ENCODE measurements at regions not wholly inside any gene's neighbourhood (a gene's known extent, or its start where the extent isn't known, plus 50 kb on each side); places are given as distances from the start of the nearest gene placed in this dataset.

DNA sequence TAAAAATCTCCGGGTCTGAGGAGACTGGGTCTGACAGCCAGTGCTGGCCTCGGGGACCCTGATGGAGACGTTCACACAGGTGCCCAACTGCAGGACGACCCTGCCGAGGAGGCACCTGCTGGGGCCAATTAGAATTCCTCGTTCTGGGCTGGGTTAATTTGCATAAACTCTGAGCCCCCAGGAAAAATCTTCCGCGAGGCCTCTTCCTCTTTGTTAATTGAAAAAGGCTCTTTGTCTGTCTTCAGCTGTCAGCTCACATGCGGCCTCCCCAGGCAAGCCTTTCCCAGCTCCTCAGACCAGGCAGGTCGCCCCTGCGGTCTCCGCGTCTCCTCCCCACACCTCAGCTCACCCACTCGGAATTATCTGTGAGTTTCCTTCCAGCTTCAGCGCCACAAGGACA, 400.2 kb downstream of the SEC14L1 start:
- Histone ChIP-seq H3K27ac (no peak overlapping the region), H3K4me1 (peaks cover 0 to 14% (median 4%) of the 10 kb centered on the region in 4 donors), H3K4me3 (no peak overlapping the region), H3K36me3 (no peaks in the 10 kb centered on the region), H3K9me3 (no peaks in the 10 kb centered on the region), H3K27me3 (peaks cover 14% of the 10 kb centered on the region)
- in situ Hi-C loops (cut with MboI; ENCODE audit: low pct_ligation_motif_present in 1 of 4, low pct_unique_long_range_greater_than_20kb in 1 of 4, low sequenced_read_pairs in 3 of 4) (loop anchor here in 3 of 4 donors (10.0 to 25.0 kb wide), 2 partner anchors 471 to 474 kb away; no protein-coding TSS in a partner anchor), intact Hi-C loops (cut with DNase I; ENCODE audit: low total_unique reads) (loop anchor here (5.0 kb wide), 1 partner anchor 471 kb away; no protein-coding TSS in a partner anchor)
- TF ChIP-seq POLR2AphosphoS5 (IDR thresholded peaks at IDR 0.05) (no peak), EP300 (IDR thresholded peaks at IDR 0.05; ENCODE audit: low read depth) (no peak), POLR2A (IDR thresholded peaks at IDR 0.05) (no peak)
- TF ChIP-seq, protein P1, sequence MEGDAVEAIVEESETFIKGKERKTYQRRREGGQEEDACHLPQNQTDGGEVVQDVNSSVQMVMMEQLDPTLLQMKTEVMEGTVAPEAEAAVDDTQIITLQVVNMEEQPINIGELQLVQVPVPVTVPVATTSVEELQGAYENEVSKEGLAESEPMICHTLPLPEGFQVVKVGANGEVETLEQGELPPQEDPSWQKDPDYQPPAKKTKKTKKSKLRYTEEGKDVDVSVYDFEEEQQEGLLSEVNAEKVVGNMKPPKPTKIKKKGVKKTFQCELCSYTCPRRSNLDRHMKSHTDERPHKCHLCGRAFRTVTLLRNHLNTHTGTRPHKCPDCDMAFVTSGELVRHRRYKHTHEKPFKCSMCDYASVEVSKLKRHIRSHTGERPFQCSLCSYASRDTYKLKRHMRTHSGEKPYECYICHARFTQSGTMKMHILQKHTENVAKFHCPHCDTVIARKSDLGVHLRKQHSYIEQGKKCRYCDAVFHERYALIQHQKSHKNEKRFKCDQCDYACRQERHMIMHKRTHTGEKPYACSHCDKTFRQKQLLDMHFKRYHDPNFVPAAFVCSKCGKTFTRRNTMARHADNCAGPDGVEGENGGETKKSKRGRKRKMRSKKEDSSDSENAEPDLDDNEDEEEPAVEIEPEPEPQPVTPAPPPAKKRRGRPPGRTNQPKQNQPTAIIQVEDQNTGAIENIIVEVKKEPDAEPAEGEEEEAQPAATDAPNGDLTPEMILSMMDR (IDR thresholded peaks at IDR 0.05): no peak
- no peak for DNase-seq
- 63 to 67% methylated on average over 4 to 15 of the region's 15 CpGs for WGBS, 2 donors (ENCODE audit: low coverage in 1 of 2)

DNA sequence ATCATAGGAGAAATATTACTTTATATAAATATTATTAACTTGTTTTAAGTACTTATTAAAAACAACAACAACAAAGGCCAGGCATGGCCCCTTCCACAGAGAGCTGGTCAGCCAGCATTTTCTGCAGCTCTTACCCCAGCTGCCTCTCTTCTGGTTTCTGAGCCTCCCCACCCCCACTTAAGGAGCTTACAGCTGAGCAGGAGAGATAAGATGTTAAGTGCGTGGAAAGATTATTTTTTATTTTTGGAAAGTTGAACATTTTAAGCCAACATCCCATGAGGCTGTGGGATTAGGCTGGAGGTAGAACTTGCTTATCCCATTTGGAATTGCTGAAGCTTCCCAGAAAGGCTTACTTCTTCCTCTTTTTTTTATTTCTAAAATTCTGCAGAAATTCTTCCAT, 401.2 kb downstream of the SEC14L1 start:
- peaks cover 14% of the 10 kb centered on the region for H3K27me3 ChIP-seq
- 0 to 32% methylated on average over 1 of the region's 1 CpG for WGBS, 2 donors (ENCODE audit: low coverage in 1 of 2)
- in situ Hi-C loops (cut with MboI; ENCODE audit: low pct_ligation_motif_present in 1 of 4, low pct_unique_long_range_greater_than_20kb in 1 of 4, low sequenced_read_pairs in 3 of 4) (loop anchor here in 3 of 4 donors (10.0 to 25.0 kb wide), 2 partner anchors 470 to 473 kb away; no protein-coding TSS in a partner anchor), intact Hi-C loops (cut with DNase I; ENCODE audit: low total_unique reads) (loop anchor here (5.0 kb wide), 1 partner anchor 470 kb away; no protein-coding TSS in a partner anchor)
- H3K9me3 ChIP-seq: no peaks in the 10 kb centered on the region
- no peak for DNase-seq
- H3K27ac ChIP-seq: no peak overlapping the region
- H3K4me3 ChIP-seq: no peak overlapping the region
- H3K4me1 ChIP-seq: peaks cover 0 to 20% (median 4%) of the 10 kb centered on the region in 4 donors
- no peaks in the 10 kb centered on the region for H3K36me3 ChIP-seq
- TF ChIP-seq POLR2A (IDR thresholded peaks at IDR 0.05): no peak
- no peak for TF ChIP-seq EP300 (IDR thresholded peaks at IDR 0.05; ENCODE audit: low read depth)
- TF ChIP-seq POLR2AphosphoS5 (IDR thresholded peaks at IDR 0.05): no peak
- TF ChIP-seq, protein P1 (IDR thresholded peaks at IDR 0.05): no peak

DNA sequence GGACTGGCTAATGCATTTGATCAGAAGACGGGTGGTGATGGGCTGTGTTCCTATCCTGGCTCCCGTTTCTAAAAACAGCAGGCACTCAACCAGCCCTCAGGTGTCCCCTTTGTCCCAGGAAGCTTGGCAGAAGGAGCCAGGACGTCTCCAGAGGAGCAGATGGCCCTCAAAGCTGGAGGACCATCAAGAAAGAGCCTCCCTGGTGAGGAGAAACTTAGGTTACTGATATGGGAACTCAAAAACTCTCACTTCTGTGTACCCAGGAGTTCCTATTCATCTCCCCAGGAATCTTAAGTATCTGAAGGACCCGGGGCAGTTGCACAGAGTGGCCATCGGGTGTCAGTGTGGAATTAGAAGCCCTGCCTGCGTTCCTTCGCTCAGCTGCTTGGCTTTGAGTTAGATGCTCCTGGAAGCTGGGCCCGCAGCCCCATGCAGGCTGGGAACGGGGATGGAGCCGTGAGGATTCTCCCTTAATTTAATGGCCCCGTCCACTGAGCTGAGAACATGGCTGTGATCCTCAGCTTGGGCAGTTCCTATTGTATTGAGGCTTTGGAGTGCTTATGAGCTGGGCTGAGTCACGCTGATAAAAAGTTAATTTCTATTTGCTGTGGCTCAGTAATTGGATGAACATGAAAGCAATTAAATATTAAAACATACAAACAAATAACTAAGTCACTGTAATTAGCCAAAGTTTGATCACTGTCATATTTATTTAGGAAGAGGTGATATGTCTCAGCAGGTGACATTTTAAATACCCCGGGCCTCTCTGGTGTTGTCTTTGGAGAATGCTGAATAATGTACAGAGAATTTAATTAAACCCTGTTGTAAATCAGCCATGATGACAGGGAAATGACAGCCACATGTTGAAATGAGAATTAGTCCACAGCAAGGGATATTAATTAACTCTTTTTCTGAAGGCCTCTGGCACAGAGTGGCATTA, 402.1 kb downstream of the SEC14L1 start:
- Histone ChIP-seq H3K27me3 (peaks cover 14% of the 10 kb centered on the region), H3K4me1 (peaks cover 0 to 22% (median 4%) of the 10 kb centered on the region in 4 donors), H3K4me3 (no peak overlapping the region), H3K36me3 (no peaks in the 10 kb centered on the region), H3K27ac (no peak overlapping the region), H3K9me3 (no peaks in the 10 kb centered on the region)
- peak; percentile 76 for DNase-seq
- intact Hi-C loops (cut with DNase I; ENCODE audit: low total_unique reads) (loop anchor here (5.0 kb wide), 1 partner anchor 469 kb away; no protein-coding TSS in a partner anchor), in situ Hi-C loops (cut with MboI; ENCODE audit: low pct_ligation_motif_present in 1 of 4, low pct_unique_long_range_greater_than_20kb in 1 of 4, low sequenced_read_pairs in 3 of 4) (loop anchor here in 3 of 4 donors (10.0 to 25.0 kb wide), 2 partner anchors 469 to 472 kb away; no protein-coding TSS in a partner anchor)
- TF ChIP-seq, protein P1 (IDR thresholded peaks at IDR 0.05): peak; percentile 84 to 90 (median 87)
- TF ChIP-seq POLR2A (IDR thresholded peaks at IDR 0.05) (no peak), POLR2AphosphoS5 (IDR thresholded peaks at IDR 0.05) (no peak)
- 14 to 67% methylated on average over 1 to 12 of the region's 13 CpGs for WGBS, 2 donors (ENCODE audit: low coverage in 1 of 2)

DNA sequence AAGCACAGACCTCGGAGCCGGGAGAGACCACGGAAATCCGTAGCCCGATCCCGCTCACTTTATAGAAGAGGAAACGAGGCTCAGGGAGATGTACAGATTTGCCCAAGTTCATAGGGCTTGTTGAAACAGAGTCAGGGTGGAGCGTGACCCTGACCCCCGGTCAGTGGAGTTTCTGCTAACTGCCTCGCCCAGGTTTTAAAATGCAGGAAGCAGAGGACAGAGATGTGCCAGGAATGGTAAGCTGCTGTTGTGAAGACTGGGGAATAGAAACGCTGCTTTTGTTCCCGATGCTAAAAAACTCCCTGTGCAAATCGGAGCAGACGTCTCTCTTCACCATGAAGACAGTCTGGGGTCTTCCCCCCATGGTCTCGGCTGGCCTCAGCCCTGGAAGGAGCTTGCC, 403.0 kb downstream of the SEC14L1 start:
- in situ Hi-C loops (cut with MboI; ENCODE audit: low pct_ligation_motif_present in 1 of 4, low pct_unique_long_range_greater_than_20kb in 1 of 4, low sequenced_read_pairs in 3 of 4): loop anchor here in 3 of 4 donors (10.0 to 25.0 kb wide), 2 partner anchors 468 to 471 kb away; no protein-coding TSS in a partner anchor

More for the DNA sequence above, 403.0 kb downstream of the SEC14L1 start:
- intact Hi-C loops (cut with DNase I; ENCODE audit: low total_unique reads): loop anchor here (5.0 kb wide), 1 partner anchor 468 kb away; no protein-coding TSS in a partner anchor
- no peaks in the 10 kb centered on the region for H3K36me3 ChIP-seq
- TF ChIP-seq, protein P1 (IDR thresholded peaks at IDR 0.05): no peak
- no peak for TF ChIP-seq POLR2AphosphoS5 (IDR thresholded peaks at IDR 0.05)
- TF ChIP-seq POLR2A (IDR thresholded peaks at IDR 0.05): no peak
- TF ChIP-seq EP300 (IDR thresholded peaks at IDR 0.05; ENCODE audit: low read depth): no peak
- no peak overlapping the region for H3K27ac ChIP-seq
- WGBS, 2 donors (ENCODE audit: low coverage in 1 of 2): 36 to 41% methylated on average over 6 to 15 of the region's 15 CpGs
- peaks cover 0 to 22% (median 4%) of the 10 kb centered on the region in 4 donors for H3K4me1 ChIP-seq
- H3K27me3 ChIP-seq: peaks cover 14% of the 10 kb centered on the region
- no peaks in the 10 kb centered on the region for H3K9me3 ChIP-seq
- no peak overlapping the region for H3K4me3 ChIP-seq
- DNase-seq: peak; percentile 18

All from transverse colon (tissue), 4 donors.